NCI-H1417 treated with DMSO at 0.1 percent for 48 hours (cell line): ENCODE measurements at regions not wholly inside any gene's neighbourhood (a gene's known extent, or its start where the extent isn't known, plus 50 kb on each side); places are given as distances from the start of the nearest gene placed in this dataset.

Experiments used
- DNase-seq: peaks from one replicate; lab custom pipeline; 2025; lab: John Stamatoyannopoulos, UW

GRCh38 chr12:67498991-67499390 is 149.6 kb upstream of the DYRK2 start:
- DNase-seq = no peak

- DNase-seq = peak; percentile 98
Observed at GRCh38 chr12:67501362-67501761, 147.2 kb upstream of the DYRK2 start.

GRCh38 chr12:67504026-67504425 is 144.5 kb upstream of the DYRK2 start:
- no peak for DNase-seq

- no peak for DNase-seq
Observed at GRCh38 chr12:67506739-67507138, 141.8 kb upstream of the DYRK2 start.

GRCh38 chr12:67508830-67509229 is 139.7 kb upstream of the DYRK2 start:
- DNase-seq = no peak

GRCh38 chr12:67509666-67510386 is 138.7 kb upstream of the DYRK2 start:
- DNase-seq = no peak

- no peak for DNase-seq
Observed at GRCh38 chr12:67512061-67512460, 136.5 kb upstream of the DYRK2 start.

- no peak for DNase-seq
Observed at GRCh38 chr12:67514502-67514901, 134.0 kb upstream of the DYRK2 start.

- DNase-seq = peak; percentile 62
Observed at GRCh38 chr12:67515679-67516340, 132.7 kb upstream of the DYRK2 start.

- no peak for DNase-seq
Observed at GRCh38 chr12:67517181-67517887, 131.2 kb upstream of the DYRK2 start.

- peak; percentile 56 for DNase-seq
Observed at GRCh38 chr12:67519484-67520433, 128.8 kb upstream of the DYRK2 start.

GRCh38 chr12:67520606-67521005 is 127.9 kb upstream of the DYRK2 start:
- DNase-seq = no peak

GRCh38 chr12:67522222-67522621 is 126.3 kb upstream of the DYRK2 start:
- DNase-seq = no peak

GRCh38 chr12:67523538-67523937 is 125.0 kb upstream of the DYRK2 start:
- no peak for DNase-seq

GRCh38 chr12:67524861-67525616 is 123.5 kb upstream of the DYRK2 start:
- no peak for DNase-seq

GRCh38 chr12:67525617-67525884 is 123.0 kb upstream of the DYRK2 start:
- DNase-seq = no peak

GRCh38 chr12:67526129-67526528 is 122.4 kb upstream of the DYRK2 start:
- no peak for DNase-seq

- no peak for DNase-seq
Observed at GRCh38 chr12:67531051-67531450, 117.5 kb upstream of the DYRK2 start.

- DNase-seq = no peak
Observed at GRCh38 chr12:67531501-67531900, 117.0 kb upstream of the DYRK2 start.

GRCh38 chr12:67533159-67533558 is 115.4 kb upstream of the DYRK2 start:
- DNase-seq = no peak

GRCh38 chr12:67534046-67534445 is 114.5 kb upstream of the DYRK2 start:
- DNase-seq = no peak

- no peak for DNase-seq
Observed at GRCh38 chr12:67534681-67535080, 113.9 kb upstream of the DYRK2 start.
